Osteoblast (primary cell): ENCODE measurements at regions not wholly inside any gene's neighbourhood (a gene's known extent, or its start where the extent isn't known, plus 50 kb on each side); places are given as distances from the start of the nearest gene placed in this dataset.
"Not testable (repeated sequence)": the region's sequence is repeated elsewhere in the genome, so short reads cannot be mapped to it uniquely, and the experiment has no call there.

Source experiments
- DNase-seq: peaks from one replicate; pipeline ENCODE4 v3.0.0; 2011; ENCODE audit warnings: low spot score, mixed read lengths; ENCODE audit not compliant: insufficient read length; ENCODE audit errors: missing footprints
- H2AFZ ChIP-seq: 2 replicates; pipeline ENCODE4 v1.6.0; 2011; ENCODE audit warnings: mild to moderate bottlenecking, low read length
- H3K27ac ChIP-seq: 2 replicates; pipeline ENCODE4 v1.5.1; 2011; ENCODE audit warnings: mild to moderate bottlenecking, low read depth, low read length, moderate library complexity
- H3K27me3 ChIP-seq: 2 replicates; pipeline ENCODE4 v1.6.0; 2012; ENCODE audit warnings: mild to moderate bottlenecking, control low read depth, inconsistent platforms, low read length, moderate library complexity; ENCODE audit not compliant: insufficient read depth
- H3K36me3 ChIP-seq: 2 replicates; pipeline ENCODE4 v1.5.1; 2011; ENCODE audit warnings: mild to moderate bottlenecking, low read length, control low read depth, moderate library complexity; ENCODE audit not compliant: insufficient read depth
- H3K4me1 ChIP-seq: 2 replicates; pipeline ENCODE4 v1.5.1; 2011; ENCODE audit warnings: mild to moderate bottlenecking, low read length, control low read depth, moderate library complexity; ENCODE audit not compliant: insufficient read depth
- H3K4me2 ChIP-seq: 2 replicates; pipeline ENCODE4 v1.6.0; 2011; ENCODE audit warnings: mild to moderate bottlenecking, low read length; ENCODE audit not compliant: insufficient read depth
- H3K4me3 ChIP-seq: fragments of 200-600 bp; sonication (generic); 3 replicates; pipeline ENCODE4 v1.5.1; 2012; ENCODE audit warnings: mild to moderate bottlenecking, low read length, inconsistent platforms; ENCODE audit not compliant: insufficient read depth
- H3K79me2 ChIP-seq: 2 replicates; pipeline ENCODE4 v1.6.0; 2012; ENCODE audit warnings: mild to moderate bottlenecking, low read length, control low read depth, inconsistent platforms; ENCODE audit not compliant: insufficient read depth
- H3K9me3 ChIP-seq: 2 replicates; pipeline ENCODE4 v1.5.1; 2011; ENCODE audit warnings: low read depth, low read length, control low read depth
- H4K20me1 ChIP-seq: 2 replicates; pipeline ENCODE4 v1.6.0; 2012; ENCODE audit warnings: mild to moderate bottlenecking, low read length, control low read depth; ENCODE audit not compliant: insufficient read depth
- CTCF ChIP-seq: IDR thresholded peaks from 2 replicates; pipeline ENCODE4 v1.5.1; 2011; ENCODE audit warnings: mild to moderate bottlenecking, low read depth, low read length, moderate library complexity; ENCODE audit errors: extremely low read depth

- no peak for TF ChIP-seq CTCF
- Histone ChIP-seq H4K20me1 (no peaks in the 10 kb centered on the region), H3K9me3 (no peaks in the 10 kb centered on the region), H3K79me2 (no peaks in the 10 kb centered on the region), H3K4me2 (no peak overlapping the region), H3K27ac (no peak overlapping the region), H3K36me3 (no peaks in the 10 kb centered on the region), H3K4me1 (no peaks in the 10 kb centered on the region), H2AFZ (no peak overlapping the region), H3K27me3 (no peaks in the 10 kb centered on the region), H3K4me3 (no peak overlapping the region)
- DNase-seq = no peak
These were observed 687.1 kb downstream of the TLE1 start for GRCh38 chr9:81002242-81002641.

GRCh38 chr9:80995759-80996158 is 693.6 kb downstream of the TLE1 start:
- Histone ChIP-seq H3K79me2 (no peaks in the 10 kb centered on the region), H3K27ac (no peak overlapping the region), H3K4me3 (no peak overlapping the region), H3K36me3 (no peaks in the 10 kb centered on the region), H3K4me1 (no peaks in the 10 kb centered on the region), H3K9me3 (no peaks in the 10 kb centered on the region), H2AFZ (no peak overlapping the region), H4K20me1 (no peaks in the 10 kb centered on the region), H3K4me2 (no peak overlapping the region), H3K27me3 (no peaks in the 10 kb centered on the region)
- TF ChIP-seq CTCF = no peak
- DNase-seq = no peak

- H2AFZ ChIP-seq = no peak overlapping the region
- no peak for DNase-seq
- H3K27me3 ChIP-seq = no peaks in the 10 kb centered on the region
- no peaks in the 10 kb centered on the region for H4K20me1 ChIP-seq
- H3K27ac ChIP-seq = no peak overlapping the region
- H3K36me3 ChIP-seq = no peaks in the 10 kb centered on the region
- H3K79me2 ChIP-seq = no peaks in the 10 kb centered on the region
- no peak overlapping the region for H3K4me2 ChIP-seq
- H3K9me3 ChIP-seq = no peaks in the 10 kb centered on the region
- TF ChIP-seq CTCF = no peak
- no peaks in the 10 kb centered on the region for H3K4me1 ChIP-seq
- H3K4me3 ChIP-seq = no peak overlapping the region
These were observed 694.5 kb downstream of the TLE1 start for GRCh38 chr9:80994892-80995291.

GRCh38 chr9:80985595-80985994 is 703.8 kb downstream of the TLE1 start:
- DNase-seq, H3K4me1 ChIP-seq: not testable (repeated sequence)

GRCh38 chr9:80976403-80976802 is 712.9 kb downstream of the TLE1 start:
- Histone ChIP-seq H3K4me2 (no peak overlapping the region), H3K79me2 (no peaks in the 10 kb centered on the region), H3K36me3 (no peaks in the 10 kb centered on the region), H3K9me3 (no peaks in the 10 kb centered on the region), H4K20me1 (no peaks in the 10 kb centered on the region), H3K27me3 (no peaks in the 10 kb centered on the region), H3K27ac (no peak overlapping the region), H3K4me1 (no peaks in the 10 kb centered on the region), H2AFZ (no peak overlapping the region), H3K4me3 (no peak overlapping the region)
- no peak for TF ChIP-seq CTCF
- DNase-seq = no peak

More at GRCh38 chr9:80985595-80985994, 703.8 kb downstream of the TLE1 start:
- H3K4me2 ChIP-seq, H3K4me3 ChIP-seq, H3K36me3 ChIP-seq, H3K27me3 ChIP-seq, H4K20me1 ChIP-seq, H2AFZ ChIP-seq, H3K27ac ChIP-seq, H3K79me2 ChIP-seq, H3K9me3 ChIP-seq: not testable (repeated sequence)

GRCh38 chr9:80970377-80970776 is 719.0 kb downstream of the TLE1 start:
- not testable (repeated sequence) for H4K20me1 ChIP-seq, H3K36me3 ChIP-seq, H3K79me2 ChIP-seq, H3K27ac ChIP-seq, DNase-seq, H3K9me3 ChIP-seq, H3K27me3 ChIP-seq, H2AFZ ChIP-seq, H3K4me1 ChIP-seq, H3K4me3 ChIP-seq, H3K4me2 ChIP-seq
